ENCODE measurements at regions not wholly inside any gene's neighbourhood (a gene's known extent, or its start where the extent isn't known, plus 50 kb on each side); places are given as distances from the start of the nearest gene placed in this dataset.

GRCh38 chr17:33750943-33751701 lies 458.0 kb upstream of the ASIC2 start:
- TF ChIP-seq CTCF (conservative IDR thresholded peaks at IDR 0.05; ENCODE audit: low read depth, low read length) = peak; percentile 81
- no peak for DNase-seq (ENCODE audit: low read depth)
- H3K4me3 ChIP-seq (ENCODE audit: low read depth, low read length) = no peak overlapping the region

- TF ChIP-seq CTCF (conservative IDR thresholded peaks at IDR 0.05; ENCODE audit: low read depth, low read length) = no peak
- no peak overlapping the region for H3K4me3 ChIP-seq (ENCODE audit: low read depth, low read length)
- no peak for DNase-seq (ENCODE audit: low read depth)
Measured at GRCh38 chr17:33751702-33752065, 458.6 kb upstream of the ASIC2 start.

- no peak for TF ChIP-seq CTCF (conservative IDR thresholded peaks at IDR 0.05; ENCODE audit: low read depth, low read length)
- H3K4me3 ChIP-seq (ENCODE audit: low read depth, low read length) = no peak overlapping the region
- no peak for DNase-seq (ENCODE audit: low read depth)
Measured at GRCh38 chr17:33753452-33753851, 460.4 kb upstream of the ASIC2 start.

GRCh38 chr17:33756021-33756420 lies 462.9 kb upstream of the ASIC2 start:
- no peak overlapping the region for H3K4me3 ChIP-seq (ENCODE audit: low read depth, low read length)
- no peak for TF ChIP-seq CTCF (conservative IDR thresholded peaks at IDR 0.05; ENCODE audit: low read depth, low read length)
- DNase-seq (ENCODE audit: low read depth) = no peak

GRCh38 chr17:33765871-33766270 lies 472.8 kb upstream of the ASIC2 start:
- no peak for DNase-seq (ENCODE audit: low read depth)
- no peak overlapping the region for H3K4me3 ChIP-seq (ENCODE audit: low read depth, low read length)
- no peak for TF ChIP-seq CTCF (conservative IDR thresholded peaks at IDR 0.05; ENCODE audit: low read depth, low read length)

- TF ChIP-seq CTCF (conservative IDR thresholded peaks at IDR 0.05; ENCODE audit: low read depth, low read length) = no peak
- no peak overlapping the region for H3K4me3 ChIP-seq (ENCODE audit: low read depth, low read length)
- DNase-seq (ENCODE audit: low read depth) = no peak
Measured at GRCh38 chr17:33766721-33767120, 473.6 kb upstream of the ASIC2 start.

GRCh38 chr17:33769066-33769465 lies 476.0 kb upstream of the ASIC2 start:
- DNase-seq (ENCODE audit: low read depth) = no peak
- no peak for TF ChIP-seq CTCF (conservative IDR thresholded peaks at IDR 0.05; ENCODE audit: low read depth, low read length)
- no peak overlapping the region for H3K4me3 ChIP-seq (ENCODE audit: low read depth, low read length)
